GM21529 (cell line): ENCODE measurements at regions not wholly inside any gene's neighbourhood (a gene's known extent, or its start where the extent isn't known, plus 50 kb on each side); places are given as distances from the start of the nearest gene placed in this dataset.
A peak's percentile ranks its signal among the peaks of the same experiment; 100 is the strongest.

ENCODE experiments used
- ATAC-seq: cut with Tn5 transposase; IDR thresholded peaks from one replicate; pipeline ENCODE4 v1.9.1; 2021; ENCODE audit not compliant: unreplicated experiment

DNA sequence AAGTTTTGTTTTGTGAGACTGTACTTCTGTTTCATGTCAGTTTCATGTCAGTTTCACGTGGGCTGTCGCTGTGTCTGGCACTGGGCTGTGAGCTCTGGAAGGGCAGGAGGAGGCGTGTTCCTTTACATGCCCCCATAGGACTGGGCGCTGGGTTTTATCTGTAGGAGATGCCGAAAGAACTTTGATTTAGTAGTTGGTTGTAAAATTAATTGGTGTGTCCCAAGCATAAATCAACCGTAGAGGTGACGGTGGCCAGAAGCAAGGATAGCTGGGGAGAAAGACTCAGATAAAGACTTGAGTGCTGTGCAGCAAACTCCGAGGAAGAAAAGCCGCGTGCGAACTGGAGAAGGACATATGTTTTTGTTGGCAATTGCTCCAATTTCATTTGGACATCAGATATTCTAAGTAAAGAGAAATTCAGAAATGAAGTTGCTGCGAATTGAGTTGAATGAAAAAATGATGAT lies 182.5 kb downstream of the VRK1 start:
- no peak for ATAC-seq

DNA sequence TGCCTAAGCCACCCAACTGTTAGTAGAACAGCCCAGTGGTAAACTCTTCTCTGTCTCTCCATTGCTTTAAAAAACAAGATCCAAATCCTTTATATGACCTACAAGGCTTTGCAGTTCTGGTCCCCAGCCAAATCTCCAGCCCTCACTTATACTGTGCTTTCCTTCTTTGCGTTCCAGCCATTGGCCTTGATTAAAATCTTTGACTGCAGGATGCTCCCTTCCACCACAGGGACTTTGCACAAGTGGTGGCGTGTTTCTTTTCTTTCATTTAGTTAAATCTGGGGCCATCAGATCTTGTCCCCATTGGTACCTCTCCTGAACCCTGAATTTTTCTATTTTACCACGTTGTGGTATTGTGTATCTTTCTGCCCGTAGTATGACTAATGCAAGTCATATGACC lies 183.7 kb downstream of the VRK1 start:
- no peak for ATAC-seq

- no peak for ATAC-seq
Measured at GRCh38 chr14:96986256-96987085, 189.3 kb downstream of the VRK1 start.

GRCh38 chr14:96987086-96987474 lies 189.9 kb downstream of the VRK1 start:
- no peak for ATAC-seq

GRCh38 chr14:96987771-96988170 lies 190.6 kb downstream of the VRK1 start:
- ATAC-seq = no peak

GRCh38 chr14:96989306-96989705 lies 192.1 kb downstream of the VRK1 start:
- ATAC-seq = no peak

GRCh38 chr14:96991226-96991625 lies 194.0 kb downstream of the VRK1 start:
- no peak for ATAC-seq

DNA sequence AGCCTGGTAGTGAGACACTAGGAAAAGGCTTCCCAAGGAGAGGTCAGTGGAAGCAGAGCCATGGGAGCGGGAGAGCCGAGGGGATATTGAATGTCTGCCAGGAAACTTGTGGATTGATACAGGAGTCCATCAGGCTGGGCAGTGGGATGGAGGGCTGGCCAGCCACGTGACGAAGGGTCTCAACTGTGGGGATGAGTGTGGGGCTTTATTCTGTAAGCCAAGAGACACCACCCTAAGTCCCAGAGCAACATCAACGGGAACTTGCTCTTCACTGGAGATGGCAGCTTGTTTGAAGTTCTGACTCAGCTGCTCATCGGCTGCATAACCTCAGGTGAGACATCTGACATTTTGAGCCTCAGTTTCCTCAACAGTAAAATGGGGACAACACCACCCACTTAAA lies 197.8 kb downstream of the VRK1 start:
- ATAC-seq = no peak

GRCh38 chr14:96997269-96997668 lies 200.1 kb downstream of the VRK1 start:
- ATAC-seq = no peak

- no peak for ATAC-seq
Measured at GRCh38 chr14:96997996-96998395, 200.8 kb downstream of the VRK1 start.

GRCh38 chr14:96999654-97000155 lies 202.5 kb downstream of the VRK1 start:
- ATAC-seq = no peak

GRCh38 chr14:97002454-97002853 lies 205.3 kb downstream of the VRK1 start:
- ATAC-seq = no peak

DNA sequence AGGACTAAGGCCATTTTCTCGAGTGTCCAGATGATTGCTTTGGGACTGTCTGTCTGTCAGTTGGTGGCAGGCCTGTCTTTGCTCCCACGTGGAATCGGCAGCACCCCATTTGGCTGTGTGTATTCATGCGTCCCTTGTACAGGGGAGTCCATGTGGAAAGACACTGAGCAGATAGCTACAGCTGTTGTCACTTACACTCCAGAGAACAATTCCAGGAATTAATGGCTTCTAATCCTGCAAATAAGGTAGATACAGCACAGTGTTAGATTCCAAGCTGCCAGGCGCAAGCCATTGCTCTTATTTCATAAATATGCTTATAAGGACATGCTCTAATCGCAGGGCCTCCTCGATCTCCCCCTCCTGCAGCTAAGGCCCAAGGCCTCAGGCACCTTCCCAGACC lies 208.8 kb downstream of the VRK1 start:
- no peak for ATAC-seq

DNA sequence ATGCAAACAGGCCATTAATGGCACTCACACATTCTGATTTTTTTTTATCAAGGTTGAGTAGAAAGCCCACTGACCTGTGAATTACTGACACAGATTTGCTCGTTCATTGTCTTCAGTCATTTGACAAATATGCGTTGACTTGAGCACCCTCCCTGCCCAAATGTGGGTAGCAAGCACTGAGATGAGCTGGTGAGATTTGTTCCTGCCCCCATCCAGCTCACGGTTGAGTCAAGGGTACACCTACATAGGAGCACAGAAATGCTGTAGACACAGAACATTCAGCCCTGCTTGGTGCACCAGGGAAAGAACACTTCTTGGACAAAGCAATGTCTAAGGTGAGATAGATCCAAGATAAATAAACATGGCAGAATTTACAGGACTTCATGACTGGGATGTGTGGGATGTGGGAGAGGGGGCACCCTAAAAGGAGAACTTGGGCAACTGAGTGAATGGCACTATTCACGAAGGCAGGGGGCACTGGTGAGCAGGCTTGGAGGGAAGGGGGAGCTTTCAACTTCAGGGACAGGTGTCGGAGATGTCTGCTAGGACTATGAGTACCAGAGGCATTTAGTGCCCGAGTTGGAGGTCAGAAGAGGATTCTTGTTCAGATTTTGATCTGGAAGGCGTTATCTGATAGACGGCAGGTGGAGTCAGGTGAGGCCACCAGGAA lies 213.4 kb downstream of the VRK1 start:
- no peak for ATAC-seq

GRCh38 chr14:97013878-97014277 lies 216.7 kb downstream of the VRK1 start:
- no peak for ATAC-seq

GRCh38 chr14:97021001-97021400 lies 223.8 kb downstream of the VRK1 start:
- ATAC-seq = no peak

- no peak for ATAC-seq
Measured at GRCh38 chr14:97021571-97022168, 224.5 kb downstream of the VRK1 start.

GRCh38 chr14:97022741-97023140 lies 225.6 kb downstream of the VRK1 start:
- no peak for ATAC-seq

DNA sequence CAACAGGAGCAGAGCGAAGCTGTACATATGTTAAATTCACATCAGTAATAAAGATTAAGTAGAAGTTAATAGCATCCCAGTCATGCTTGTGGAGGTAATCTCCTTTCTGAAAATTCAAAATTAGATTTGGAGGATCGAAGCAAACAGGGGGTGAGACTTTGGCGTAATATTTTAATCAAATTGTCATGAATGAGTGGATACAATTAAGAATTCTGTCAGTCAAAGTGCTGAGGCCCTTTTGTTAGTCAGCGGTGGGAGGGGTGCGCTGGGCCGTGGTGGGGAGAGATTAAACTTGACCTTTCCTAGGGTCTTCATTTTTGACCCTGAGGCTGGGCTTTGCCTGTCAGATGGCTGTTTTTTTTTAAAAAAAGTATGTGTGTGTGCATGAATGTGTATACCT lies 226.7 kb downstream of the VRK1 start:
- ATAC-seq = no peak

GRCh38 chr14:97024300-97024699 lies 227.1 kb downstream of the VRK1 start:
- no peak for ATAC-seq

DNA sequence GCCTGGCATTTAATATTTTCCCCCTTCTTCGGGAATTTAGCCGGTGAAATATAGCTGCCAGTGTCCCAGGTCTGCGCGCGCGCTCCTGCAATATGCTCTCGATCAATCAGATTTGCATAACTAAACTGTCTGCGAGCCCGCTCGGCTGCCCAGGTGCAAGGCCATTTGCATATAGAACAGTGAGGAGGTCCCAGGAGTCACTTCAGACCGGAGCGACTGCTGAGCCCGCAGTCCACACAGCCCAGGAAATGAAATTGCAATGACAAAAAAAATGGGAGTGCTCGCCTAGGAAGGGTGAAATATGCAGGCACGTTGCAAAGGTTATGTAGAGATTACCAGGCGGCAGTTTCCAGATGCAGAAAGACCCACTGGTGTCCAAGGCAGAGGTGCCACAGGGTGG lies 228.5 kb downstream of the VRK1 start:
- peak; percentile 68 for ATAC-seq
